GM18870 (cell line): ENCODE measurements at regions not wholly inside any gene's neighbourhood (a gene's known extent, or its start where the extent isn't known, plus 50 kb on each side); places are given as distances from the start of the nearest gene placed in this dataset.
"Not testable (repeated sequence)": the region's sequence is repeated elsewhere in the genome, so short reads cannot be mapped to it uniquely, and the experiment has no call there.

Experiments used
- ATAC-seq: cut with Tn5 transposase; IDR thresholded peaks from one replicate; pipeline ENCODE4 v1.9.1; 2021; ENCODE audit warnings: moderate library complexity; ENCODE audit not compliant: unreplicated experiment

DNA sequence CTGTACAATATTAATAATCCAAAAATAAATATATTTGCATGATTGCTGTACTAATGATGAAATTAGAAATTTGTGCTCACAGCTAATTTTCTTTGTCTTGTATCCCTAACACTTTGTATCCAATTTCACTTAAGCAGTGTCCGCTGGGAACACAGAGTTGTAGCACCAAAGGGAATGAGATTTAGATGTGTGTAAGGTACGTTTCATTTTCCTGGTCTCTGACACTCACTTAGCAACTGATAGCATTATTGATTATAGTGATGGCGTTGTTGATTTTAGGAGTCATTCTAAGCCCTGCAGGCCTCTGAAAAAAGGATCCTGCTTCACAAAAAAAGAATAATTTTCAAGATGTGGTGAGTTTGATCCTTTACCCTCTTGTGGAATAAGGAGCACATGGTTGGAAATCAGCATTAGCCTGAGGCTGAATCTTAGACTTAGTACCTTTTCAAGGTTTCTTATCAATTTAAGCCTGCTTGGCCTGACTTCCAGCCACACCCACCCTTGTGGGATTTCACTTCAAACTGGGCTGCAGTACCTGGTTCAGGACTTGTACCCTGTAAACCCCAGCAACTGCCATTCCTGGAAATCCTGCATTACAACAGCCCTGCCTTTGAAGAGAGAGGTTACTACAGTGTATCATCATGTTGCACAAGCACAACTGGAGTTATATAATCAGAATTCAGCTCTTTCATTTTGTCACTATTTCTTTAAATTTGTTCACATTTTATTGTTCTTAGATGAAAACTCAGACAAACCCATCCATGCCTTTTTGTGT, 116.2 kb downstream of the RND3 start:
- ATAC-seq: no peak

DNA sequence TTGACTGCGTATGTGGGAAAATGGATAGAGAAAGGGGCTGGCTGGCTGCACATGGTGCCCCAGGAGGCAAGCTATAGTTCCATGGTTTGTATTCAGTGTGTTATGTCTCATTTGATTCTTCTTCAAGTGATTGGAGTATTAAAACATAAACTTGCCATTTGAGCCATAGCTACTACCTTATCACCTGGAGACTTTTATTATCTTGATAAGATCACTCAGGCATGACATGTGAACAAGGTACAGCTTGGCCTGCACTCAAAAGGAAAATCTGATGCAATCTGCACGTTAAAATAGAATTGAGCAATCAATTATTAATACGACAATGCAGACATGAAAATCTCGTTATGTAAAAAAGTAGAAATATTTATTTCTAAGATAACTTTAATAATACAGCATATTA, 116.9 kb downstream of the RND3 start:
- ATAC-seq: no peak

DNA sequence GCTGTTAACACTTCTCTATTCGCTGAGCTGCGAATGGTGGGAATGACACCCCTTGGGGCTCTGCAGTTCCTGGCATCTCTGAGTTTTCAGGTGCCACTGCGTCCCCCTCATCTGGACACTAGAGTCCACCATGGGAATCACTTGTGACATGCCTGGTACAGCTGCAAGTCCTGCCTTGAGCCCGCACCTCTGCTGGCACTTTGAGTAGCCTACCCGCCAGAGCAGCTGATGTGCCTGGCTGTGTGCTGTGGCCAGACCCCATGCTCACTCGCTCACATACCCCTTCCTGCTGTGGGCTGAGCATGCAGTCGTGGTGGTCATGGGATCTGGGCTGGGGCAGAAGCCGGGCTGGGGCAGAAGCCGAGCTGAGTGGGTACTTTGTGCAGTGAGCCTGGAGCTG, 117.6 kb downstream of the RND3 start:
- no peak for ATAC-seq

DNA sequence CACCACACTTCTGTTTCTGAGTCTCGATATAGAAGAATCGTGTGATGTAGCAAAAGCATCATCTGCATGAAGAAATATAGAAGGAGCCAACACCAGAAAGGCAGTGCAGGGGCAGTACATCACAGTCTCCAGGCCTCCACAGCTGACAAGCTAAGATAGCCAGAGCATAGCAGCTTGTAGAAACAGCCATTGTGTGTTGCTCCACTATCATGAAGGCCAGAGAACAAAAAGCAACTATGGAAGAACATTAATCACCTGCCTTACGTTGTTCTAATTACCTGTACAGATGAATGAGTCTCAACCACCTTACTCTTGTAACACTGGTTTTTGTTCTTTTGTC, 129.0 kb downstream of the RND3 start:
- ATAC-seq: no peak

DNA sequence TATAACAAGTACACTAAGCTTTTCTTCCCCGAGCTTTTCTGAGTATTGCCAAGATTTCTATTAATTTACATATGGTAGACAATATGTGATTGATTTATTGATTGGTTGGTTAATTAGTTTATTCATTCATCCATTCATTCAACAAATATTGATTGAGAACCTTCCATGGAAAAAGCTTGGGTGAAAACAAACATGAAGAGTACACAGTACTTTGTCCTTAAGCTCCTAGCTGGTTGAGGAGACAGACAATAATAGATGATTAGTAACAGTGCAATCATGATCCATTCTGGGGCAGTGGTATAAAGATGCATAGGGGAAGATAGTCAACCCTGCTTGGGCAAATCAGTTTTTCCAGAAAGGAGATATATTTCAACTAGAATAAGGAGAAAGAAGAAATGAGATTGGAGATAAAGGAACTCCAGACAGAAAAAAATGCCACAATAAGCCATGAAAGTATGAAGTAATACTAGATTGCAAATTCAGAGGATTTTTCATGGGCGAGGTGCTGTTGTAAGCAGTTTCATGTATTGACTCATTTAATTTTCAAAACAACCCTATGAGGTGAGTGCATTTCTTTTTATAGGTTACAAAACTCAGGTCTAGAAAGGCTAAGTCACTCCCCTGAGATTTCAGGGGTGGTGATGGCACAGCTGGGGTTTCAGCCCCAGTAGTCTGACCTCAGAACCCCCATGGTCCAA, 129.5 kb downstream of the RND3 start:
- peak; percentile 97 for ATAC-seq

DNA sequence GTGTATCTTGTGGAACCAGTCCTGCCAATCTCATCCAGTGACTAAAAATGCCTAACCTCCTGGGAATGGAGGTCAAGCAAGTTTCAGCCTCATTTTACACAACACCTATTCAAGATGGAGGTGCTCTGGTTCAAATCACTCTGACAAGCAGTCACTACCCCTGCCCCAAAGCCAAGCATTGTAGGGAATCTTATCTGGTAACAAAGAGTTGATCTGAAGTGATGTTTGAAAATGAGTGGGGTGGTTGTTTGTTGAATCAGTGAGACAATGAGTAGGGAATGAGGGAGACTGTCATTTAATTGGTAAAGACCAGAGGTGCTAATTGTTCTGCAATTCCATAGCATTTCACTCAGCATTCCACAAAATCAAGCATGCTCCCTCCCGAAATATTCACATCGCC, 132.0 kb downstream of the RND3 start:
- ATAC-seq: no peak

DNA sequence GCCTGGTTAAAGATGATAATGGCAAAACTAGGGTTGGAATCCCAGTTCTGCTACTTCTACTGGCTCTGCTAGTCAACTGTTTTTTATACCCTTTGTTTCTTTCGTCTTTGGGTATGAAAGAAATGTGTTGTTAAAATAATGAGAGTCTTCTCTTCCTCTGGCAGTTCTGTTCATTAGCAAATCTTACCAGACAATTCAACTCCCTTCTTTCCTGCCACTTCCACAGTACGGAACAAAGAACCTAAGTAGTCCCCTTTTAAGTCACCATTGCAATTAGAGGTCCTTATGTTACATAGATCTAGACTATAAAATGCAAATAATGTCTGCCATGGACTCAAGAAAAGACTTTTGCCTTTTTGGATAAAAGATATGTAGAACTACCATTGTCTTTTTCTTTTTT, 134.1 kb downstream of the RND3 start:
- no peak for ATAC-seq

DNA sequence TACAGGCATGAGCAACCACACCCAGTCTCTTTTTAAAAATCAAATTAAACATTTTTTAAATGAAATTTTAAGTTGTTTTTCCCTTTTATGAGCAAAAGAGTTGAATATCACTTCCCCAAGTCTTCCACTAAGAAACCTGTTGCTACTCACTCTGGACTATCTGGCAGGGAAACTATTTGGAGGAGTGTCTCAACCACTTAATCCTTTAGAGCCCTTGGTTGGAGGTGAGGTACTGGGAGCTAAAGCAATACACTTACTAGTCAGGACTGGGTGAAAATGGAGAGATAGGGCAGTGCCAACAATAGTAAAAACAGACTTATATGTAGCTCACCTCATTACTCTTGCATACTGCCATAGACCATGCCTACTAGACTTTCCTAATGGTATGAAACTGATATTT, 135.5 kb downstream of the RND3 start:
- no peak for ATAC-seq

DNA sequence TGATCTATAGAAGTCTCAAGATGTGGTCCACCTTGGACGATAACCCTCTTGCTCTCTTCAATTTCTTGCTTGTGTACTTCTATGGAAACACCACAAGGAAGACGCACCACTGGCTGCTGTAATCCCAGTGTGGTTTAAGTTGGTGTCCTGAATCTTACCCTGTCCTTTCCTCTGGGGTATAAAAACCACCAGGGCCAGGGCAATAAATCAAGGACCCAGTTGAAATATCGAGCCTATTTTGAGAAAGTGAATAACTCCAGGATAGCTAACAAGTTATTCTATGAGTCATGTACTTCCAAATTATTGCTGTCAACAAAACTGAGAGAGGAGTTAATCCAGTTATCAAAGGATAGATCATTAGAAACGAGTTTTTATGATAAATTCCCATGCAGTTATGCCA, 137.0 kb downstream of the RND3 start:
- no peak for ATAC-seq

DNA sequence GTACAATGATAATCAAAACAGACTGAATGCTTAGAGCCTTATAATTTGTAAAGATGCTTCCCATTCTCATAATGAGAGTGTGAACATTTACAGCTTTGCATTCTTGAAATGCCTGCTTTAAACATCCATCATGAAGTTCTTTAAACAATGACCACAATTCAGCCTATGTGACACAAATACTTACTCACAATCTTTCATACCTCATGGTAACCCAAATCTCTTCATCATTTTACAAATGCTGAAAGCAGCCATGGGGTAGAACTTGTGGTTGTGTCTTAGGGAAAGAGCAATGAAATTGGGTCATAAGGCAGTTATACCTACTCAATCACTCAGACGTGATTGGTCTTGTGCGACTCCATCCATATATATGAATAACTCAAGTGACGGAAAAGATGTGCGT, 140.7 kb downstream of the RND3 start:
- no peak for ATAC-seq

DNA sequence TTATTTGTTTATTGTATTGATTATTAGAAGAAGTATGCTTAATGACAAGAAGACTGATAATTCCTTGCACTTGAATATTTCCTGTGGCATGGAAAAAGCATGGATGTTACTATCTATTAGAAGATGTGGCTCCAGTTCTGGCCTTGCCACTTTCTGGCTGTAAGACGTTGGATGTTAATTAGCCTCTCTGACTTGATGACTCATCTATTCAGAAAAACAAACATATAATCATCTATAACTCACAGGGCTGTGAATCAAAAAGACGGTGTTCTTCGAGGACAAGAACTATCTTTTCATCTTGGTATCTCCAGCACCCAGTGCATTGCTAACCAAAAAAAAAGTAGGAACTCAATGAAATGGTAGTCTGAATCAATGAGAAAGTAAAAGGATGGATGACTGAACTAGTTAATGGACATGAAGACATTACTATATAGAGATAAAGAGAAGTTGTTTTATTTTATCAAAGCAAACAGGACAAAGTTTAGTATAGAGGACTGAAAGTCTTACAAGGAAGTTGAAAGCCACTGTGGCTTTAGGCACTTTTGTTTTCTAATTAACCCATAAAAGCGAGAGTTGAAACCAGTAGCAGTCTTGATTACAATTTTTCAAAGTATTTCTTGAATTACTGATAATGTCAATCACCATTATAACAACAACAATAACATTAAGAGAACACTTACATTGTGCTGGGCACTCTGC, 145.3 kb downstream of the RND3 start:
- ATAC-seq: no peak

DNA sequence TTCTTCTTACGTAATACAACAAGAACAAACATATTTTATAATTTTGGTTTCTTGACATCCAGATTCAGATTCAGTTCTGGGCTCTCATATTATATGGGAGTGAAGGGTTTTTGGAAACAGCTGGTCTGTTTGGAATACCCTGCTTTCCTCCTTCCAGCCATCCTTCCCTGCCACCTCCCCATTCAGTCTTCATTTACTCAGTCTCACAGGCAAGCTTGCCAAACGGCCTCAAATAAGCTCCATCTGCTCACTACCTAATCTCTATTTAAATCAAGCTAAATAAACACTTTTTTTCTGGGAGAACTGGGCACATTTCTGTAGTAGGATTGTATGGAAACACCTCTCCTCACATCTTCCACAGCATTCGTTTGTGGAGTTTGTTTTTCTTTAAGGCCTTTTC, 147.5 kb downstream of the RND3 start:
- no peak for ATAC-seq

DNA sequence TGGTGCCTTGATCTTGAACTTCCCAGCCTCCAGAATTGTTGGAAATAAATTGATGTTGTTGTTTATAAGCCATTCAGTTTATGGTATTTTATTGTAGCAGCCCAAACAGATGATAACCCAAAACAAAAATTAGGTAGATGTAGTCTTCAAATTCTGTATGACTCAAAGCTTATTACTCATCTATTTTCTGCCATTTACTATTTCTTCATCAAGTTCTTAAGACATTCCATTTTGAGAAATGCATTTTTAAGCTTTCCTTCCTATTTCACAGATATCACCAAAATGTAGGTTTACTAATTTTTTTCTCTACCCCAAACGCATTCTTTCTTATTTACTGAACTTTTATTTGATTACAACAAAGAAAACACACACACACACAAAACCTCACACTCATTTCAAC, 148.2 kb downstream of the RND3 start:
- ATAC-seq: no peak

DNA sequence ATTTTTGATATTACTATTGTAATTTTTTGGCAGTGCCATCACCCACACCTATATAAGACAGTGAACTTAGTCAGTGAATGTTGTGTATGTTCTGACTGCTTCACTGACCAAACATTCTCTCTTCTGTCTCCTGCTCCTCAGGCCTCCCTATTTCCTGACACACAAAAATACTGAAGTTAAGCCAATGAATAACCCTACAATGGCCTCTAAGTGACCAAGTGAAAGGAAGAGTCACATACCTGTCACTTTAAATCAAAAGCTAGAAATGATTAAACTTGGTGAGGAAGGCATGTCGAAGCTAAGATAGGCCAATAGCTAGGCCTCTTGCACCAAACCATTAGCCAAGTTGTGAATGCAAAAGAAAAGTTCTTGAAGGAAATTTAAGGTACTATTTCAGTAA, 151.9 kb downstream of the RND3 start:
- ATAC-seq: no peak

DNA sequence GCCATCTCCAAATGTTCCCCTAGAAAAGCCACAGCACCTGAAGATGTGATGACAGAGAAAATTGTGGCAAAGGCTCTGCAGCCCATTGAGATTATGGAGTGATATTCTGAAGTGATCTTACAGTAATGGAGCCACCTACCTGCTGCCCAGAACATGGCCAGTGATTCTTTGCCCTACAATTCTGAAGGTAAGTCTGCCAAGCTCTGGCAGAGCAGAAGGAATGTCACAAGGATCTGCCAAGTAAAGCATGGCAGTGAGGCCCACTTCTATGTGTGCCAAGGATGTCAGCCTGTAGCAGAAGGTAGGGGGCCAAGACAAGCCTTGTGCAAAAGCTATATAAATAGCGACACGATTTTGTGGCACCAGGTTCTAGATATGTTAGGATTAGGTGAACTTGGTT, 155.1 kb downstream of the RND3 start:
- no peak for ATAC-seq

DNA sequence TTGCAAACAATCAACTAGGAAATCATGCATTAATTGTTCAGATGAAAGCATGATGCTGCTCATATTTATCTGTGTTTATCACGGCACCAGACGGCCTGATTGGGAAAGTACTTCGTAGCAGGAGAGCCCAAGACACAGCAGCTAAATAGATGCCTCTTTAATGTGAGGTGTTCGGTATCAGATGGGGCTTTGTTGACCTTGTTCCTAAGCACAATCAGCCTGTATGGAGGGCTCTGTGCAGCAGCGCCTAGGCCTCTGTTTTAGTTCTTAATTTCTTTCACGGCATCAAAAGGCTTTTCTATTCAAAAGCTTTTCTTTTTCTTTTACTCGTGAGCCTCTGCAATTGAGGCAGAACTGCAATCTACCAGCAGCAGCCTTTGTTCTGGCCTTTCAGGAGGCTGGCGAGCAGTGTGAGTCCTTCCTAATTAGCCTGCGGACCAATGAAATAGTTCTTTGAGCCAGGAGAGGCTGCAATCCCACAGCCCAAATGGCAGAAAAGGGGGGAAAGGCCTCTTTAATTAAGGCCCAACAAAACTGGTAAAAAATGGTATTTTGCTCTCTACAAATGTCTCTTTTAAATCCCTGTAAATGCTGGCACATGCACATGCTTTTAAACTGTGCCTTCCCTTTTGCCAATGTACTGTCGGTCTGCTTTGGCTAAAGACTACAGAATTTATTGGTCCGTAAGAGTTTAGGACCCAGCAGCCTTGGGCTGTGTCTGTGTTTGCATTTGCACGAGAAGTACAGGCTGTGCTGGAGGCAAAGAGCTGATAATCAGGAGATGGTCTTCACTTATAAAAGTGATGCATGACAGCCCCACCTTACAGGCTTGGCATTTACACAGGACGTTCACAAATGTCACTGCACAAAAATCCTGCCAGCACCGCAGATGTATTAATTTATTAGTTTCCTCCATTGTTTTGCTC, 159.6 kb downstream of the RND3 start:
- no peak for ATAC-seq

DNA sequence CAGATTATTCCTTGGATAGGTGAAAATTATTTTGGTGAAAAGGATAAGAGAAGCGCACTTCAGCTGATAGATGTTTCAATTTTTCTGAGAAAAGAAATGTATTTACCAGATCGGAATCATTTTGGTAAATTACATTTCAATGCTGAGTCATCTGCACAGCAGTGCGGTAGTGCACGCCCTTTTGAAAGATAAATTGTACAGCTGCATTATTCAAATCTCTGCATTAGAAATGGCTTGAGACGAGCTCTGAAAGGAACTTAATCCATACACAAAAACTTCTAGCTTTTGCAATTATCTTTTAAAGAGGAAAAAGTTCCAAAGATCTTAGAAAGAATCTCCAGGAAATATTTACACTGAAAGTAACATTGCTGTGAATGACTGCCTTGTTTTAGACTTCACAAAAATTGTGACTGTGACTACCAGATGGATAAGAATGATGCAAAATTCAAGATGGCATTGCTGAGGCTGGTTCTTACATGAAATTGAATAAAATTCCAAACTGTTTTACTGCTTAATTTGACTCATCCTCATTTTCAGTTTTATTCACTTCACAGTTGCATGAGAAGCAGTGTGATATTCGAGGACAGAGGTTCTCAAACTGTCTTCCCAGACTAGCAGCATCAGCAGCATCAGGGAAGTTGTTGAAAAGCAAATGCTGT, 161.7 kb downstream of the RND3 start:
- no peak for ATAC-seq

DNA sequence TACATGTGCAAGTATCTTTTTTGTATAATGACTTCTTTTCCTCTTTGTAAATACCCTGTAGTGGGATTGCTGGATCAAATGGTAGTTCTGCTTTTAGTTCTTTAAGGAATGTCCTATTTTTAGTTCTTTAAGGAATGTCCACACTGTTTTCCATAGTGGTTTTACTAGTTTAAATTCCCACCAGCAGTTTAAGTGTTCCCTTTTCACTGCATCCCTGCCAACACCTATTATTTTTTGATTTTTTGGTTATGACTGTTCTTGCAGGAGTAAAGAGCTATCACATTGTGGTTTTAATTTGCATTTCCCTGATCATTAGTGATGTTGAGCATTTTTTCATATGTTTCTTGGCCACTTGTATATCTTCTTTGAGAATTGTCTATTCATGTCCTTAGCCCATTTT, 164.4 kb downstream of the RND3 start:
- not testable (repeated sequence) for ATAC-seq

DNA sequence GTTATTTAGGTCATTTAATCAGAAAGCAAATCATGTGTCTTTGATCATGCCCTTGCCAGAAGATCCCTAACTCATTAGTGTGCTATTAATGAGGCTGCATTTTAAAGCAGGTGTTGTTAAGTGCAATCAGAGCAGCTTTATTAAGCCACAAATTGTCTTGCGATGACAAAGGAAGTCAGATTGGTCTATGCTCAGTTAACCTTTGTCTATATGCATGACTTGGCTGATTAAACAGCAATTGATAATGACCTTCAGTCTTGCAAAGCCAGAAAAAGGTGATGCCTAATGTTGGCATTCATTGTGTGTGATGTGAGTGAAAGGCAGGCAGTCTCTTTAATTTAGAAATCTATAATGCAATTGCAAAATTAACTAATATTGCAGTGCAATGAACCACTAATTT, 166.9 kb downstream of the RND3 start:
- no peak for ATAC-seq

DNA sequence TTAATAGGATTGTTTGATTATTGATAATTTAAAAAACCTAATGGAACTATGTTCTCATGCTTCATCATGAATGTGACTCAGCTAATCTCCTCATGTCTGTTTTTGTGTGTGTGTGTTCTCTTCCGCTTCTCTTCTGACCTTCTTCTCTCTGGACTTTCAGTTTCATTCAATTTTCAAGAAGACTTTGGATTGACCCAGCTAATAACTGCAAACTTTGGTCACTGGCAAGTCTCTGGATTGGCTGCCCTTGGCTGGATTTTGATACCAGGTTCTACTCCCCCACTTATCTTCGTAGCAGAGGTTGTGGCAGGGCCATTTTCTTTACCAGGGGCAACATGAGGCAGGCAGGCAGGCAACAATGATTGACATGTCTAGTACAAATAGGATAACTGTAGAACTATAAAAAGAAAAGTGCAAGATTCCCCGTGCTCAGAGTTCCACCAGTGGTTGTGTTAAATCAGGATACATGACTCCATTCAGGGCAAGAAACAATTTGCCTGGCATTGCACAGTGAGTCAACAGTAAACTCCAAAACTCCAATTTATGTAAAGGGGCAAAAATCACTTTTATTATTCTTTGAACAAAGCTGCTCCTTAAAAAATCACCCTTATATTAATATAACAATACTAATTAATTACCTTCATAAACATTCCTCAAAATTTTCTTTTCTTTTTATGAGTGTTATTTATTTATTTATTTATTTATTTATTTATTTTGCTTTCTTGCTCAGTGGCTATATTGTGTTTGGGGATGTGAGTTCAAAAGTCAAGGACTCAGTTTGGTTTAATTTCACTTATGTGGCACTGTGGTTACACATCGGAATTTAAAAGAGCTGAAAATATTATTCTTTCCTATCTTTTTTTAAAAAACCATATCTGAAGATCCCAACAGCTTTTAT, 167.6 kb downstream of the RND3 start:
- no peak for ATAC-seq
